HL-60 (cell line): ENCODE measurements at regions not wholly inside any gene's neighbourhood (a gene's known extent, or its start where the extent isn't known, plus 50 kb on each side); places are given as distances from the start of the nearest gene placed in this dataset.

Experiments
- CTCF ChIP-seq: IDR thresholded peaks from one replicate; pipeline ENCODE4 v1.5.1; 2011; ENCODE audit warnings: low read length, control low read depth, inconsistent platforms; ENCODE audit not compliant: insufficient read depth
- GABPA ChIP-seq: IDR thresholded peaks from 2 replicates; pipeline ENCODE4 v1.6.1; 2012; ENCODE audit warnings: low read depth
- POLR2AphosphoS5 ChIP-seq: IDR thresholded peaks from 2 replicates; pipeline ENCODE4 v1.6.1; 2012; ENCODE audit warnings: low read depth

- TF ChIP-seq CTCF (no peak), POLR2AphosphoS5 (no peak), GABPA (no peak)
Observed at GRCh38 chr2:2662037-2662846, 331.2 kb upstream of the MYT1L start.
